ENCODE measurements at regions not wholly inside any gene's neighbourhood (a gene's known extent, or its start where the extent isn't known, plus 50 kb on each side); places are given as distances from the start of the nearest gene placed in this dataset.

DNA sequence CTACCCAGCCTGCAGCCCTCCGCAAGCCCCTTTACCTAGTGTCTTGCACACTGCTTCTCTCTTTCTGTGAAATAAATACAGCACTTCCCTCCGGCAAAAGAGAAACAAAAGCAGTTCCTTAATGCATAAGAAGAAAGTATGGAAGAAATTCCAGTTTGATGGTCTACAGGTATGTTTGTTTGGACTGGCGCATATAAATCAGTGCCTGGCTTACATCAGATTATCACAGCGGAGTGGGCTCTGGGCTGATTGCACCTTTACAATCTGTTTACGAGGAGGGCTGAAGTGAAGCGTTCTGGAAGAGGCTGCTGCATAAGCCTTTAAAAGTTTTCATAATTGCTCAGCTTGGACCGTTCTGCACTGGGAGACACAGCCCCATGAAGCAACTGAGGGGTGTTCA lies 153.5 kb upstream of the FOXF1 start:
- DNase-seq, result no peak

DNA sequence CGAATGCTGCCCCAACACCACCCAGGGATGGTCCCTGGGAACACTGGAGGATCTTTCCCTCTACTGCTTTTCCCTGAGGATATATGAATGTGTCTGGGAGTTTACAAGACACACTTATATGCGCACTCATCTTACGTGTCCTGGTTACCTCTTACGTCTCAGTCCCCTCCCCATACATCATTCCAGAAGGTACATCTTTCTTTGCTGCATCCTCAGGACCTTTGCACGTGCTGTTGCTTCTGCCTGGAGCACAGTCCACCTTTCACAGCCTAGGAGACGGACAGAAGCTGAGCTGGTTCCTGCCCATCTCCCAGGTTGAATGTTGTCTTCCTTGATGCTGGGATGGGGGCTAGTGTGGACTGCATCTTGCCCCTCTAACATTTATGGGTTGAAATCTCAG lies 153.0 kb upstream of the FOXF1 start:
- no peak for DNase-seq

DNA sequence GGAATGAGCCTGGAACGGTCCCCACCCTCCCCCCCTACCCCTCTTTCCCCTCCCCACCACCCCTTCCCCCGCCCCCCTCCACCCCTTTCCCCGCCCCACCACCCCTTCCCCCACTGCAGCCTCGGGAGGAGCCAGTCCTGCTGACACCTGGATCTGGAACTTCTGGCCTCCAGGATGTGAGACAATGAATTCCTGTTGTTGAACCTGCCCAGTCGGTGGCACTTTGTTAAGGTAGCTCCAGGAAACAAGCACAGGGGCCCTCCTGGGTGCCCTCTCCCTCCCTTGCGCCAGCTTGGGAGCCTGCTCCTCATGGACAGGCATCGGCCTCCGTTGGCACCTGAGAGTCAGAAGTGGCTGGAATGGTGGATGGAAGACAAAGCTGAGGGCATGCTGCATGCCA lies 152.4 kb upstream of the FOXF1 start:
- DNase-seq, result no peak

DNA sequence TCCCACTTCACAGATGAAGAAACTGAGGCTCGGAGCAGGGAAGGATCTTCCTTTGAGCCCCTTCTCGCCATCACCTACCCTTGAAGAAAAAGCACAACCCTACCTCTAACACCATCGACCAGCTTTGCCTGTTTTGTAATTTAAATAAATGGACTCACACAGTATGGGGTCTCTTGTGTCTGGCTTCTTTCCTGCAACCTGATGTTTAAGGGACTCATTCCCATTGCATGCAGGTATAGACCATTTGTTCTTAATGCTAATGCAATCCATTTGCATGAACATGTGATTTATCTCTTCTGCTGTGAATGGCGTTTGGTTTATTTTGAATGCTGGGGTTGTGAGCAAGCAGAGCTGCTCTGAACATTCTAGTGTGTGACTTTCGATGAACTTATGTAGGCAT lies 150.8 kb upstream of the FOXF1 start:
- DNase-seq, result no peak

DNA sequence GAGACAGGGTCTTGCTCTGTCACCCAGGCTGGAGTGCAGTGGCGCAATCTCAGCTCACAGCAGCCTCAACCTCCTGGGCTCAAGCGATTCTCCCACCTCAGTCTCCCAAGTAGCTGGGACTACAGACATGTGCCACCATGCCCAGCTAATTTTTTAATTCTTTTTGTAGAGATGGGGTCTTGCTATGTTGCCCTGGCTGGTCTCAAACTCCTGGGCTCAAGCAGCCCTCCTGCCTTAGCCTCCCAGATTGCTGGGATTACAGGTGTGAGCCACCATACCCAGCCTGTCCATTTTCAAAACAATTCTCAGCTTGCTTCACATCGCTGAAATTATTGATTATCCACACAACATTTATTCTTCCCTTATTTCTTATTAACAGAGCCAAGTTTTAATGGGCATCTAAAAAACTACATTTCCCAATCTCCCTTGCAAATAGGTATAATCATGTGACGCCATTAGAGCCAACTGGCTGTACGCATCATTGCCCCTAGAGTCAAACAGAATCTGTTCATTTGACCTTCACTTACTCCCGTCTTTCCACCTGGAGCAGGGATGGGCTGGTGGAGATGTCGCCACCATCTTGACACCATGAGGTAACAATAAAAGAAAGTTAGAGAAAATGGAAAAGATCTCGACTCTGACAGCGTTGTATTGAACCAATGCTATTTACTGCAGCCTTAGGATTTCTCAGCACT lies 148.0 kb upstream of the FOXF1 start:
- no peak for DNase-seq

DNA sequence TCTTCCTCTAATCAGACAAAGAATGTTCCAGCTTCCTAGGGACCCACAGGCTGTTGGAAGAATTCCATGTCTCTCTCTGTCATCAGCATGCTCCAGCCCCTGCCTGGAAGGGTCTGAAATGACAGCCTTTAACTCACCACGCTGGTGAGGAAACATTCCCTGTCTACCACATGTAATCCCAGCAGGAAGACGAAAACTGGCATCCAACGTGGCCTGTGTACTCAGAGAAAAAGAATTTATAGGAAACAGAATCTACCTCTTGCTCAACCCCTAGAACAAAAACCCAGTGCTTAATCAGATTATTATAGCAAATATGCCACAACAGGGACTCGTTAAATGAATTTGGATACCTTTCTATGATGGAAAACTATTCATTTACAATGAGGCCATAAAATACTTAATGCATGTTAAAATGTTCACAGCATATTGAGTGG lies 147.3 kb upstream of the FOXF1 start:
- DNase-seq, result no peak

DNA sequence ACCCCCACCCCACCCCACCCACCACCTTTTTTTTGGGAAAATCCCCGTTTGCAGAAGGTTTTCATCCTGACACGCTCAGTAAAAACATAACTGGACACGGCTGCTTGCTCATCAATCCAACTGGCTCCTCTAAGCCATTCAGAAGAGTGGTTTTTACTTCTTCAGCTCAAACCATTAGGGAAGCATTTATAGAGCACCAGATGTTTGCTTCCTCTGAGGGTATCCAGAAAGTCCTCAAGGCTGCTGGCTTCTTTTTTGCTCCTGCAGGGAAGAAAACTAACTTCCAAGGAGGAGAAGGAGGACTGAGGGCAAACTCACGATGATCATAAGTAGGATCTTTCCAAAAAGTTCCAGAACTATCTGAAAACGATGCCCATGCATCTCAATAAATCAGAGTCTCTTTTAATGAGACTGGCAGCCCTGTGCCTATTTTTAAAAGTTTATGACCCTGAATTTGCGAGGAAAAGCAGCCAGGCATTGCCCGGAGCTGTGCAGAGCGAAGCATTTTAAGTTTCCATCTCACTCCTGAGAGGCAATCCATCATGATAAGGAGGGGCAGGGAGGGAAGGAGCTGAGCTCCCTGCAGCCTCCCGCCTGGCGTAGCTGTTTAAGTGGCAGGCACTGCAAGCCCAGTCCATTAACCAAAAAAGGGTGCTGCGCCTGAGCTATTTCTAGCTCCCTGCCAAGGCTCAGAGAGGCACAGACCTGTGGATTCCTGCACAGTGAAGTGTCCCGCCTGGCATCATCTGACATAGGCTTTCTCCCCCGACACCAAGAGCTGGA lies 146.3 kb upstream of the FOXF1 start:
- no peak for DNase-seq

DNA sequence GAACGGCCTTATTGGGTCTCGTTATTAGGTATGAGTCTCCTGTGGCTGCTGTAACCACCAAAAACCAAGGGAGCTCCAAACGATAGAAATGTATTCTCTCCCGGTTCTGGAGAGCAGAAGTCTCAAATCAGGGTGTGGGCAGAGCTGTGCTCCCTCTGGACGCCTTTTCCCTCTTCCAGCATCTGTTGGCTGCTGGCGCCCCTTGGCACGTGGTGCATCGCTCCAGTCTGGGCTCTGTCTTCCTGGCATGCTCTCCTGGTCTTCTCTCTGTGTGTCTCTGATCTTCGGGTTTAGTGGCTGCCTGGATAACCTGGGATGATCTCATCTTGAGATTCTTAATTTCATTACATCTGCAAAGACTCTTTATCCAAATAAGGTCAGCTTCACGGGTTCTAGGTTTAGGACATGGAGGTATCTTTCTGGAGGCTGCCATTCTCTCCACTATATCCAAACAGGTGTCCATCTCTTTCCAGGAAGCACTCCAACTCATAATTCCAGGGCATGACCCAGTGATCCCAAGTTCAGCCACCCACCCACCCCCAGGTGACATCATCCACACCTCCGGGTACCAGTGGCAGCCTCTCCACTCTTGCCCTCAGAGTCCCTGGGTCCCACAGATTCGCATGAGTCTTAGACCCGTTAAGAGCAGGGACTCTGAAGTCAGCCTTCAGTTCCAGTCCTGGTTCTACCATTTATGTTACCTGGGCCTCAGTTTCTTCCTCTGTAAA lies 145.5 kb upstream of the FOXF1 start:
- DNase-seq, result no peak

DNA sequence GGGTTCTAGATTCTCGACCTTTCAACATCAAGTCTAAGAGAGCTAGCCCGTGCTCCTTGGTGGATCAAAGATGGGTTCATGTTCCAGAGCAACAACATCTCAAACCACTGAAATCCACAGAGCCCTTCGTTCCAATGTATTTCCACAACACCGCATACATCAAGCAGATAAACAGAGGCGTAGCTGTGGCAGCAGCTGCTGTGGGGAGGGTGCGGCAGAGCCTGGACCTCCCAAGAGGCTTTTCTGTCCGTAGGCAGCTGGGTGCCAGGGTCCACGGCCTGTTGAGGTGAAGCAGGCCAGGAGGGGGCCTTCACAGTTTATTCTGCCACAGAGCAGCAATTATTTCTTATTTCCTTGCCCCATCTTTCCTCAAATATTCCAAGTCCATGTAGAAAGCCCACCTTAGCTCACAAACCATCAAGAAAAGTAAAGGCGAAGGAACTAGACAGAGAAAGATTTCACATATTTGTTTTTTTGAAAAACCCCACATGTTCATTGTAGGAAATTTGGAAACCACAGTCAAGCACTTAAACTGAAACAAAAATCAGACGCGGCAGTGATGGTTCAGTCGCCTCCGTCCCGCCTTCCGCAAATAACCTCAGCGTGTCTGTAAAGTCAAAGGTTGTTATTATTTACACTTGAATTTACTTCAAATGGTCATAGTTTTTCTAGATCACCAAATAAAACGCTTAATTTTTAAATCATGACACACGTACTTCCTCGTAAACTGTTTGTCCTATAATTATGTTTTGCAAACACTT lies 144.6 kb upstream of the FOXF1 start:
- no peak for DNase-seq

DNA sequence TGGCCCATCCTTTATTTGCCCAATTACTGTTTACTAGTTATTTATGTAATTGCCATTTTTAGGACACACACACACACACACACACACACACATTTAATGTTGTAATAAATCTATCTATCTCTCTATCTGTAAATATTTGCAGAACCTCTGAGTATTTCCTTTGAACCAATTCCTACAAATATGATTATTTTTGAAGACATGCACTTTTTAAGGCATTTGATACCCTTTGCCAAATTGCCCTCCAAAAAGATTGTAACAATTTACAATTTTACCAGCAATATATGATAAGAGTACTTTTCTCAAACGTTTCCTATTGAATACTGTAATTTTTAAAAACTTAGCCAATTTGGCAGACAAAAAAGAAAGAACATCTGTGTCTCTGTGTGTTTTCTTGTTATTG lies 143.8 kb upstream of the FOXF1 start:
- no peak for DNase-seq

DNA sequence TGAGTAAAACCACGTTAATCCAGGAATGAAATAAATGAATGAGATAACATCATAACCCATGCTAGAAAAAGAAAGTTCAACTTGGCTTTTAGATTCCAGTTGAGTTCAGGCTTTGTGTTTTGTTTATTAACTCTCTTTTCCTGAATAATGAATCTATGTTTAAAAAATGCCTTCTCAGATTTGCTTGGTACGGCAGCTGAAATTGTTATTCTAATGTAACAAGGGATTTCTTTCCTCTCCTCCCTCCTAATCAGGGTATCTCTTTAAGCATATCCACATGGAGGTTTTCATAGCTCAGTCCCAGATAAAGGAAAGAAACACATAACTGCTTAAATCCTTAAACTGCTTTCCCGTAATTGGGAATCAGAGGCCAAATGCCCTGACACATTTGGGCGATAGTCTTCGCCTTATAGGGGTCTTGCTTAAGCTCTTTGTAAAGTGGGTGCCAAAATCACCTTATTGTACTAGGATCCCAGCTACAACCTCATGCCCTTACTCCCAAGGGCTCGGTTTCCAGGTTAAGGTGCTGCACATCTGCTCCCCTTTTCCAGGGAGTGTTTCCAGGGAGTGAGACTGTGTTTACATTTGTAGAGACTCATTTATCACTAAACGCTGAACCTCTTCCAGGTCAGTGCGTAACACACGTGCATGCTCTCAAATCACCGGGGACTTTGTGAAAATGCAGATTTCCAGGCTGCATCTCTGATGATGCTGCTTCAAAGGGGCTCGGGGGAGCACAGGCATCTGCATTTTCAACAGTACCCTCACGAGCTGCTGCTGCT lies 142.8 kb upstream of the FOXF1 start:
- DNase-seq, result no peak

DNA sequence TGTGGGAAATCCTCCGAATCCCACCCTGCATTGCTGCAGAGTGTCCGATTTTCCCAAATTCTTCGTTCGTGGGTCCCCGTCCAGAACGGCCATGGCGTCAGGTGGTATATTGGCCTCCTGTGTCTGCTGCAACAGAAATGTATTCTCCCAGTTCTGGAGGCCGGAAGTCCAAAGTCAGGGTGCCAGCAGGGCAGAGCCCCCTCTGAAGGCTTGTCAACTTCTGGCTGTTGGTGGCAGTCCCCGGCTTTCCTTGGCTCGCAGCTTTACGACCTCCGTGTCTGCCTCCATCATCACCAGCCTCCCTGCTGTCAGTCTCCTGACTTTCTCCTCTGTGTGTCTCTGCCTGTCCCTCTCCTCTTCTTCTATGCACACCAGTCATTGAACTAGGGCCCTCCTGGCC lies 142.1 kb upstream of the FOXF1 start:
- no peak for DNase-seq

DNA sequence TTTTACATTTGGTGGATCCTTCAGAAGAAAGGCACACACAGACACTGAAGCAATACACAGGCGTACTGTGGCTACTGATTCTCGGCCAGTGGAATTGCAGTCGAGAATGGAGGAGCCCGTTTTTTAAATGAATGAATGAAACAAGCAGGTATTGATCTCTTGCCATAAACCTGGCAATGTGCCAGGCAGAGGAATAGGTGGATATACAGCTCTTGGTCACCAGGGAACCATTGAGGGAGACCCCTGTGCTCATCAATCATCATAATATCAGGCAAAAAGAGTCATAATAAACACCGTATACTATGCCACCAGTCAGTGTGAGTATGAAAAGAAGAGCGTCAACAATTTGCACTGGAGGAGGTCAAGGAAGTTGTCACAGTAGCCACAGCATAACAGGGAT lies 140.3 kb upstream of the FOXF1 start:
- no peak for DNase-seq

DNA sequence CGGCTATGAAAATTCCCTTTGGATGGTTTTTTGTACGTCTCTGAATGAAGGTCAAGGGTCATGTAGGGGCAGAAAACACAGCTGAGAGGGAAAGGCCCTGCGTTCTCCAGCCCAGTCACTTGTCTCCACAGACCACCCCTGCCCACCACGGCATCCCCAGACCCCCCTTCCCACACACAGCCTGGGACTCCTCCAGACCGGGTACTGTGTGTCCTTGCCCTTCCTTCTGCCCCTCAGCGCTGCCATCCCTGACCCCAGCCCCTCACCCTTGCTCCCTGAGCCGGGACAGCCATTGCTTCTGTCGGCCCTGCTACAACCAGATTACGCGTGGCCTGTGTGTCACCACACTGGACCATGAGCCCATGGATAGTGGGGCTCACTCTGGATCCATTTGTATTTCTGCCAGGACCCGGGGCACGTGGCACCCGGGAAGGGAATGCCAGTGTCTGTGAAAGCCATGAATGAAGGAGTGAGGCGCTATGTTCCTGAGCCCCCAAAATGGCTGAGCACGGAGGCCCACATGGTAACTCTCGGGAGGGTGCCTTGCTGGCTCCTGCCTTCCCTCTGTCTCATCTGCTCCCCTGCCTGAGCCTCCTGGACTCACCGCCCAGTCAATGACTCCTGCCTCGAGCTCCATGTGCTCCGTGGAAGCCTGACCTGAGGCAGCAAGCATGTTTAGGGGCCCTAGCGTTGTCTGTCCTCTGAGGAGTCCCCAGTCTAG lies 139.1 kb upstream of the FOXF1 start:
- no peak for DNase-seq

DNA sequence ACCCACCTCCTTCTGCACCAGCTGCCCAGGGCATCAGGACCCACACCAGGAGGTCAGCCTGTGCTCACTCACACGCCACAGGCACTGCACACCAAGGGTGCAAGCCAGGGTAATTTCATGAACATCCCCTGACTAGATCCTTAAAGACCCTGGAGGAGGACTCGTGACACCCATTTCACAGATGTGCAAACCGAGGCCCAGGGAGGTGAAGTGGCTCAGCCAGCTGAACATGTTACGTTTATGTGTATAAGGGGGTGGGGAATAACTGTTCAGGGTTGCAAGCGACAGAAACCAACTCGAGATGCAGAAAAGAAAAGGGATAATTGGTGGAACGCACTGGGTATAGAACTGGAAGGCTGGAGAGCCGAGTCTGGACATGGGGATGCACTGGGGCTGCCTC lies 138.1 kb upstream of the FOXF1 start:
- no peak for DNase-seq

DNA sequence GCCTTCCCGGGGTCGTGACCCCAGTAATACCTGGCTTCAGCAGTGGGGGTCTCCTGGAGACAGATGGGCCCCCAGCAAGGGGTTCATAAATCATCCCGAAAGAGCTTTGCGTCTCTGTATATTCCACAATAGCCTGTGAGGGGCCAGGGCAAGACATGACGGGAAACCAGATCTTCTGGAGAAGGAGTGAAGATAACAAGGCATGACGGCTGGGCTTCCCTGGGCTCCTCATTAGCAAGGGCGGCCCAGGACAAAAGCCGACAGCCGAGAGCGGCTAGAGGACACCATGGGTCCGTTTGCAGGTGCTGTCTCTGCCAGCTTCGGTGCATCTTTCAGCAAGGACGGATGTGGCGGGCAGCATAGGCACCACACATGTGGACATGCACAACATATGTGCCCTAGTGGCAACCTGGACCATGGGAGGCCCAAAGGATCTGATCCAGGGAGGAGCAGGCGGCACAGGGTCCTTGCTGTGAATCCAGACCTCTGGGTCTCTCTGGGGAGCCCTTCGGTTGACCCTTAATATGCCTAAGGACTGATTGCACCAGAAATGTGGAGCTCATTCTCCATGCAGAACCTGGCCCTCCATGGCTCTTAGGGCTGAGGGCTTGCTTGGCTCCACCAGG lies 136.9 kb upstream of the FOXF1 start:
- DNase-seq, result no peak

DNA sequence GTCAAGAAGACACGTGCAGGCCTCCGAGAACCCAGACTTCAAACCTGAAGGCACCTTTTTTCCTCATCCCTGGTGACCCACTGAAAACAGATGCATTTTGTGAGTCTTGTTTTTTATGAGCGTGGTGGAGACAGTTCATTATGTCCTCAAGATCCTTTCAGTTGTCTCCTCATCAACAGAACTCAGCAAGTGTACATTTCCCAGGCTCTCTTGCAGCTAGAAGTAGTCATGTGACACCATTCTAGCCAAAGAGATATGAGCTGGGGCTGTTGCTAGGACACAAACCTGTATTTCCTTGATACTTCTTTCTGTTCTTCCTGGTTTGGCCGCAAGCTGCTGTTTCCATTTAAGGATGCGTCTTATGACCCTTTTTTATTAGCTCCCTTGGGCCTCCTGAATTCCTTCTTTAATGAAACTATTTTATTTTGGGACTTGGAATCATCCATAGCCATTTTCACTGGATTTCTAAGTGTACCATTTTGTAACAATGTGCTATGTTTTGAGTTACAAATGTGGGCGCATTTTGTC lies 135.7 kb upstream of the FOXF1 start:
- DNase-seq, result no peak

DNA sequence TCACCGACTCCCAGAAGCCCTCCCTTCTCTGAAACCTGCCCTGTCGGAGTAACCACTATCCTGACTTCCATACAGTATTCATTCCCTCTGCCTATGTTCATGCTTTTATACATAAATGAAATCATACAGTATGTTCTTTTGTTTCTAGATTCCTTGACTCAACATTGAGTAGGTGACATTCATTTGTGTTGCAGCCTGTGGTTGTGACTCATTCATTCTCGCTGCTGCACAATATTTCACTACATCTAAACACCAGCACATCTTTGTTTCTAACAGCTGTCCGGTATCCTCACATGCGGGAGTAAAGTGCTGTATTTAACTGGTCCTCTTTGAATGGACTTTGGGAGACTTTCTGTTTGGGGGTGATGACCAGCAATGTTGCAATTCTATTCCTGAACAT lies 135.0 kb upstream of the FOXF1 start:
- no peak for DNase-seq

DNA sequence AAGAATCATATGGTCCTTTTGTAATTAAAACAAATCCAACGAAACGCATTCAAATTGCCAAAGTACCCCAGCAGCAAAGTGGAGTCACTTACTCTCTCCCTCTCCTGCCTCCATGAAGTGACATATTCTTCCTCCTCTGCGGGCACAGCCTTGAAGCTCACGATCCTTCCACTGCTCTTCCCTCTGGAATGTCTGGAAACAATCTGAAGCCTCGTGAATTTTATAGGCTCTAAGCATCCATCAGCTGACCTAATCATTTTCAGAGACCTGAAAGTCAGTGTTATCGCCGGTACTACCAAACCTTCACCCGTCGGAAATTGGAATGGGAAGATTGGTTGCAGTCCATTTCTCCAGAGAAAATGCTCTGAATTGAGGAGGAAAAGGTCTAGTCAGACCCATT lies 134.5 kb upstream of the FOXF1 start:
- DNase-seq, result no peak

DNA sequence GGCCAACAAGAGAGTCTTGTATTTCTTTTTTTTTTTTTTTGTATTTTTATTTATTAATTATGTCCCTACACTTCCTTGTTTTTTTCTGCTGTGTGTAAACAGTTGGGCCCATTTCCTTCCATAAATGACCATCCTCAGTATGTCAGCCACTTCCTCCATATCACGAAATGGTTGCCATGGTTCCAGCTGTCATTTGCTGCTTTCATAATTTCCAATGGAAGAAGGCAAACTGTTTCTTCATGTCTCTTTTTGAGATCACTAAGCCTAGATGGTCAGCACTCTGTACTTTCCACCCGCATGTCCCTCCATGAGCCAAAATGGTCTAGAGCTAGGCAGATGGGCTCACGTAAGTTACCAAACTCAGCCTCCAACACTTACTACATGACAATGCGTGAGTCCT lies 133.5 kb upstream of the FOXF1 start:
- no peak for DNase-seq
